ENCODE measurements at regions not wholly inside any gene's neighbourhood (a gene's known extent, or its start where the extent isn't known, plus 50 kb on each side); places are given as distances from the start of the nearest gene placed in this dataset.

- intact Hi-C loops (cut with micrococcal nuclease), result no loop called here
- ATAC-seq, result no peak
Observed at GRCh38 chr2:147490401-147491261, 354.2 kb upstream of the ACVR2A start.

GRCh38 chr2:147488472-147488871 lies 356.4 kb upstream of the ACVR2A start:
- ATAC-seq (no peak), DNase-seq (no peak)
- intact Hi-C loops (cut with micrococcal nuclease), result no loop called here

More at GRCh38 chr2:147490401-147491261, 354.2 kb upstream of the ACVR2A start:
- DNase-seq, result no peak

- ATAC-seq (no peak), DNase-seq (no peak)
- intact Hi-C loops (cut with micrococcal nuclease), result no loop called here
Observed at GRCh38 chr2:147487978-147488289, 356.9 kb upstream of the ACVR2A start.

- ATAC-seq (no peak), DNase-seq (no peak)
- intact Hi-C loops (cut with micrococcal nuclease), result no loop called here
Observed at GRCh38 chr2:147487286-147487977, 357.4 kb upstream of the ACVR2A start.

GRCh38 chr2:147485210-147485851 lies 359.5 kb upstream of the ACVR2A start:
- no peak for DNase-seq
- intact Hi-C loops (cut with micrococcal nuclease), result no loop called here
- no peak for ATAC-seq

- DNase-seq (no peak), ATAC-seq (no peak)
- intact Hi-C loops (cut with micrococcal nuclease), result no loop called here
Observed at GRCh38 chr2:147483911-147484310, 360.9 kb upstream of the ACVR2A start.

- no peak for DNase-seq
- ATAC-seq, result no peak
- intact Hi-C loops (cut with micrococcal nuclease), result no loop called here
Observed at GRCh38 chr2:147482916-147483669, 361.7 kb upstream of the ACVR2A start.

GRCh38 chr2:147482111-147482895 lies 362.5 kb upstream of the ACVR2A start:
- ATAC-seq, result no peak
- DNase-seq, result no peak
- intact Hi-C loops (cut with micrococcal nuclease), result no loop called here

GRCh38 chr2:147479358-147479757 lies 365.5 kb upstream of the ACVR2A start:
- ATAC-seq (no peak), DNase-seq (no peak)
- intact Hi-C loops (cut with micrococcal nuclease), result no loop called here

GRCh38 chr2:147473075-147473474 lies 371.8 kb upstream of the ACVR2A start:
- ATAC-seq (no peak), DNase-seq (no peak)
- intact Hi-C loops (cut with micrococcal nuclease), result no loop called here

GRCh38 chr2:147471126-147471525 lies 373.7 kb upstream of the ACVR2A start:
- intact Hi-C loops (cut with micrococcal nuclease), result no loop called here
- DNase-seq (no peak), ATAC-seq (no peak)

GRCh38 chr2:147469471-147469870 lies 375.4 kb upstream of the ACVR2A start:
- ATAC-seq, result no peak
- intact Hi-C loops (cut with micrococcal nuclease), result no loop called here
- no peak for DNase-seq

- DNase-seq (no peak), ATAC-seq (no peak)
- intact Hi-C loops (cut with micrococcal nuclease), result no loop called here
Observed at GRCh38 chr2:147468963-147469362, 375.9 kb upstream of the ACVR2A start.

GRCh38 chr2:147468349-147468748 lies 376.5 kb upstream of the ACVR2A start:
- intact Hi-C loops (cut with micrococcal nuclease), result no loop called here
- DNase-seq (no peak), ATAC-seq (no peak)

- ATAC-seq (no peak), DNase-seq (no peak)
- intact Hi-C loops (cut with micrococcal nuclease), result no loop called here
Observed at GRCh38 chr2:147467441-147467840, 377.4 kb upstream of the ACVR2A start.

- ATAC-seq (no peak), DNase-seq (no peak)
- intact Hi-C loops (cut with micrococcal nuclease), result no loop called here
Observed at GRCh38 chr2:147464737-147465357, 380.0 kb upstream of the ACVR2A start.

- ATAC-seq (no peak), DNase-seq (no peak)
- intact Hi-C loops (cut with micrococcal nuclease), result no loop called here
Observed at GRCh38 chr2:147463881-147464520, 380.8 kb upstream of the ACVR2A start.

- ATAC-seq (peak; percentile 55), DNase-seq (no peak)
- intact Hi-C loops (cut with micrococcal nuclease), result no loop called here
Observed at GRCh38 chr2:147460155-147460554, 384.7 kb upstream of the ACVR2A start.

All from left ventricle myocardium superior (tissue), 1 donor.